Endothelial cell (in vitro differentiated cells): ENCODE measurements at regions not wholly inside any gene's neighbourhood (a gene's known extent, or its start where the extent isn't known, plus 50 kb on each side); places are given as distances from the start of the nearest gene placed in this dataset.

ENCODE experiments used
- DNase-seq: peaks from one replicate; pipeline ENCODE4 v3.0.0; 2021; ENCODE audit warnings: low spot score
- H3K27ac Mint-ChIP-seq: one replicate; pipeline ENCODE4 v1.8.0; 2021; ENCODE audit warnings: mixed read lengths, inconsistent platforms; ENCODE audit not compliant: unreplicated experiment
- H3K27me3 Mint-ChIP-seq: one replicate; pipeline ENCODE4 v1.8.0; 2021; ENCODE audit warnings: mild to moderate bottlenecking, moderate library complexity, mixed read lengths, inconsistent platforms; ENCODE audit not compliant: unreplicated experiment
- H3K36me3 Mint-ChIP-seq: one replicate; pipeline ENCODE4 v1.8.0; 2021; ENCODE audit warnings: mild to moderate bottlenecking, low read depth, mixed read lengths, inconsistent platforms; ENCODE audit not compliant: unreplicated experiment
- H3K4me1 Mint-ChIP-seq: one replicate; pipeline ENCODE4 v1.8.0; 2021; ENCODE audit warnings: mild to moderate bottlenecking, mixed read lengths, inconsistent platforms; ENCODE audit not compliant: unreplicated experiment
- H3K4me3 Mint-ChIP-seq: one replicate; pipeline ENCODE4 v1.8.0; 2021; ENCODE audit warnings: mild to moderate bottlenecking, mixed read lengths, inconsistent platforms; ENCODE audit not compliant: unreplicated experiment
- H3K9me3 Mint-ChIP-seq: one replicate; pipeline ENCODE4 v1.8.0; 2021; ENCODE audit warnings: mixed read lengths, inconsistent platforms; ENCODE audit not compliant: unreplicated experiment
- TF ChIP-seq, protein P1 (sequence below): fragments of 200-600 bp; sonication (generic); IDR thresholded peaks from one replicate; pipeline ENCODE4 v1.5.0; 2021; ENCODE audit warnings: antibody characterized with exemption; ENCODE audit not compliant: unreplicated experiment

GRCh38 chrX:46072791-46073190, 472.4 kb downstream of the ZNF674 start:
- Mint-ChIP-seq H3K4me3 (no peak overlapping the region), H3K27me3 (peaks cover 1% of the 10 kb centered on the region), H3K9me3 (no peaks in the 10 kb centered on the region), H3K27ac (no peak overlapping the region), H3K36me3 (no peaks in the 10 kb centered on the region), H3K4me1 (no peaks in the 10 kb centered on the region)
- no peak for DNase-seq
- TF ChIP-seq, protein P1, sequence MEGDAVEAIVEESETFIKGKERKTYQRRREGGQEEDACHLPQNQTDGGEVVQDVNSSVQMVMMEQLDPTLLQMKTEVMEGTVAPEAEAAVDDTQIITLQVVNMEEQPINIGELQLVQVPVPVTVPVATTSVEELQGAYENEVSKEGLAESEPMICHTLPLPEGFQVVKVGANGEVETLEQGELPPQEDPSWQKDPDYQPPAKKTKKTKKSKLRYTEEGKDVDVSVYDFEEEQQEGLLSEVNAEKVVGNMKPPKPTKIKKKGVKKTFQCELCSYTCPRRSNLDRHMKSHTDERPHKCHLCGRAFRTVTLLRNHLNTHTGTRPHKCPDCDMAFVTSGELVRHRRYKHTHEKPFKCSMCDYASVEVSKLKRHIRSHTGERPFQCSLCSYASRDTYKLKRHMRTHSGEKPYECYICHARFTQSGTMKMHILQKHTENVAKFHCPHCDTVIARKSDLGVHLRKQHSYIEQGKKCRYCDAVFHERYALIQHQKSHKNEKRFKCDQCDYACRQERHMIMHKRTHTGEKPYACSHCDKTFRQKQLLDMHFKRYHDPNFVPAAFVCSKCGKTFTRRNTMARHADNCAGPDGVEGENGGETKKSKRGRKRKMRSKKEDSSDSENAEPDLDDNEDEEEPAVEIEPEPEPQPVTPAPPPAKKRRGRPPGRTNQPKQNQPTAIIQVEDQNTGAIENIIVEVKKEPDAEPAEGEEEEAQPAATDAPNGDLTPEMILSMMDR = no peak

GRCh38 chrX:46072372-46072771, 472.8 kb downstream of the ZNF674 start:
- H3K27ac Mint-ChIP-seq = no peak overlapping the region

GRCh38 chrX:46070421-46070820, 474.8 kb downstream of the ZNF674 start:
- Mint-ChIP-seq H3K4me1 (no peaks in the 10 kb centered on the region), H3K4me3 (no peak overlapping the region), H3K9me3 (no peaks in the 10 kb centered on the region), H3K27me3 (peaks cover 1% of the 10 kb centered on the region), H3K27ac (no peak overlapping the region), H3K36me3 (no peaks in the 10 kb centered on the region)
- DNase-seq = no peak
- TF ChIP-seq, protein P1 = no peak

More at GRCh38 chrX:46072372-46072771, 472.8 kb downstream of the ZNF674 start:
- Mint-ChIP-seq H3K36me3 (no peaks in the 10 kb centered on the region), H3K4me3 (no peak overlapping the region), H3K4me1 (no peaks in the 10 kb centered on the region), H3K9me3 (no peaks in the 10 kb centered on the region), H3K27me3 (peaks cover 1% of the 10 kb centered on the region)
- DNase-seq = no peak
- TF ChIP-seq, protein P1 = no peak

GRCh38 chrX:46059316-46059715, 485.9 kb downstream of the ZNF674 start:
- H3K27me3 Mint-ChIP-seq = no peaks in the 10 kb centered on the region
- TF ChIP-seq, protein P1 = no peak
- peaks cover 8% of the 10 kb centered on the region for H3K4me1 Mint-ChIP-seq
- H3K9me3 Mint-ChIP-seq = no peaks in the 10 kb centered on the region
- H3K27ac Mint-ChIP-seq = no peak overlapping the region
- no peaks in the 10 kb centered on the region for H3K36me3 Mint-ChIP-seq
- no peak for DNase-seq
- H3K4me3 Mint-ChIP-seq = no peak overlapping the region

DNA sequence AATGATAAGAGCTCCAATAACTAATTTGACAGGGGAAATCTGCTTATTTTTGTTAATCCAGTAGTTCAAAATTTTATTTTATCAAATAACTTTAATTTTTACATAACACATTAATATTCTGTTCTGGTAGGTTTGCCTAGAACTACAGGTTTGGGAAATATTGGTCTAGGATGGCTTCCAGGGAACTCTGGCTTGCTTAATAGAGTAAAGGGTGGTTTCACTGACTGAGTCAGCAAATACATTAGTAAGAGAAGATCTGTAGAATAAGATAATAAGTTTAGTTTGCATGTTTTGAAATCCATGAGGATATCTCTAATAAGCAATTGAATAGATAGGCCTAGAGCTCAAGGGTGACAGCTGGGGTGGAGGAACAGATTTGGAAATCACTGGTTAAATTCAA, 500.7 kb downstream of the ZNF674 start:
- H3K27me3 Mint-ChIP-seq = no peaks in the 10 kb centered on the region
- no peaks in the 10 kb centered on the region for H3K36me3 Mint-ChIP-seq
- no peaks in the 10 kb centered on the region for H3K4me1 Mint-ChIP-seq
- TF ChIP-seq, protein P1 = no peak
- no peak overlapping the region for H3K4me3 Mint-ChIP-seq
- H3K9me3 Mint-ChIP-seq = no peaks in the 10 kb centered on the region
- H3K27ac Mint-ChIP-seq = no peak overlapping the region
- no peak for DNase-seq
